GM23338 (cell line): ENCODE measurements at regions not wholly inside any gene's neighbourhood (a gene's known extent, or its start where the extent isn't known, plus 50 kb on each side); places are given as distances from the start of the nearest gene placed in this dataset.

Experiments used
- ATAC-seq: fragments of 200-7000 bp; cut with Tn5 transposase; 3 replicates; pipeline ENCODE4 v1.9.1; 2020
- DNase-seq: peaks from one replicate; pipeline ENCODE4 v3.0.0-alpha.2; 2015; ENCODE audit warnings: low spot score
- H2AFZ ChIP-seq: fragments of 200-600 bp; sonication (generic); 2 replicates; pipeline ENCODE4 v1.8.0; 2016; ENCODE audit warnings: antibody characterized with exemption, mild to moderate bottlenecking, moderate library complexity
- H3F3A ChIP-seq: fragments of 200-600 bp; sonication (generic); replicated peaks from 2 replicates; pipeline ENCODE4 v1.8.0; 2017; ENCODE audit warnings: antibody characterized with exemption, mixed run types, low read depth
- H3K27ac ChIP-seq: fragments of 200-600 bp; sonication (generic); 2 replicates; pipeline ENCODE4 v1.6.1; 2016; ENCODE audit warnings: low read depth
- H3K27me3 ChIP-seq: fragments of 200-600 bp; sonication (generic); 2 replicates; pipeline ENCODE4 v1.8.0; 2016; ENCODE audit warnings: mild to moderate bottlenecking, mixed run types, moderate library complexity; ENCODE audit not compliant: insufficient read depth
- H3K36me3 ChIP-seq: fragments of 200-600 bp; sonication (generic); 2 replicates; pipeline ENCODE4 v1.8.0; 2016; ENCODE audit warnings: mild to moderate bottlenecking; ENCODE audit not compliant: insufficient read depth
- H3K4me1 ChIP-seq: fragments of 200-600 bp; sonication (generic); 2 replicates; pipeline ENCODE4 v1.8.0; 2016; ENCODE audit warnings: mild to moderate bottlenecking, moderate library complexity; ENCODE audit not compliant: insufficient read depth
- H3K4me2 ChIP-seq: fragments of 200-600 bp; sonication (generic); 2 replicates; pipeline ENCODE4 v1.7.1; 2017; ENCODE audit warnings: mixed run types
- H3K4me3 ChIP-seq: fragments of 200-600 bp; sonication (generic); 2 replicates; pipeline ENCODE4 v1.6.1; 2016; ENCODE audit warnings: mixed run types
- H3K79me2 ChIP-seq: fragments of 200-600 bp; sonication (generic); replicated peaks from 2 replicates; pipeline ENCODE4 v1.8.0; 2017; ENCODE audit warnings: mild to moderate bottlenecking; ENCODE audit not compliant: insufficient read depth
- H3K9me2 ChIP-seq: fragments of 200-600 bp; sonication (generic); 2 replicates; pipeline ENCODE4 v1.8.0; 2017; ENCODE audit not compliant: insufficient read depth
- H4K20me1 ChIP-seq: fragments of 200-600 bp; sonication (generic); replicated peaks from 2 replicates; pipeline ENCODE4 v1.8.0; 2017; ENCODE audit warnings: mild to moderate bottlenecking; ENCODE audit not compliant: insufficient read depth
- H3K27ac Mint-ChIP-seq: 2 replicates; pipeline ENCODE4 v1.8.0; 2020; ENCODE audit warnings: inconsistent platforms, mild to moderate bottlenecking, moderate library complexity, mixed read lengths
- H3K27me3 Mint-ChIP-seq: 3 replicates; pipeline ENCODE4 v1.8.0; 2022; ENCODE audit warnings: low read depth, mild to moderate bottlenecking, moderate library complexity, mixed read lengths, inconsistent platforms; ENCODE audit not compliant: insufficient read depth, poor library complexity
- H3K36me3 Mint-ChIP-seq: 3 replicates; pipeline ENCODE4 v1.8.0; 2021; ENCODE audit warnings: low read depth, mild to moderate bottlenecking, inconsistent platforms, moderate library complexity, mixed read lengths
- H3K4me1 Mint-ChIP-seq: 3 replicates; pipeline ENCODE4 v1.8.0; 2020; ENCODE audit warnings: mild to moderate bottlenecking, inconsistent platforms, mixed read lengths
- H3K4me3 Mint-ChIP-seq: 3 replicates; pipeline ENCODE4 v1.8.0; 2021; ENCODE audit warnings: moderate library complexity, mild to moderate bottlenecking, inconsistent platforms, mixed read lengths
- H3K9me3 Mint-ChIP-seq: 3 replicates; pipeline ENCODE4 v1.8.0; 2020; ENCODE audit warnings: moderate library complexity, mild to moderate bottlenecking, inconsistent platforms, mixed read lengths
- EZH2 ChIP-seq: fragments of 200-600 bp; sonication (generic); IDR thresholded peaks from one replicate; pipeline ENCODE4 v1.8.0; 2017; ENCODE audit warnings: antibody characterized with exemption, mild to moderate bottlenecking, low read depth; ENCODE audit not compliant: unreplicated experiment
- EZH2phosphoT487 ChIP-seq: fragments of 200-600 bp; sonication (generic); IDR thresholded peaks from one replicate; pipeline ENCODE4 v1.8.1; 2018; ENCODE audit warnings: antibody characterized with exemption; ENCODE audit not compliant: unreplicated experiment
- NANOG ChIP-seq: IDR thresholded peaks from 2 replicates; pipeline ENCODE4 v1.6.1; 2016; ENCODE audit warnings: antibody characterized with exemption, borderline replicate concordance
- POLR2AphosphoS5 ChIP-seq: IDR thresholded peaks from 2 replicates; pipeline ENCODE4 v1.6.1; 2016; ENCODE audit warnings: antibody characterized with exemption, low read depth
- ZNF114 ChIP-seq: fragments of 250-450 bp; sonication (Bioruptor Pico); IDR thresholded peaks from 2 replicates; pipeline ENCODE4 v1.5.0; 2020; ENCODE audit warnings: mild to moderate bottlenecking, moderate library complexity
- ZNF331 ChIP-seq: fragments of 250-450 bp; sonication (Bioruptor Pico); IDR thresholded peaks from 2 replicates; pipeline ENCODE4 v1.5.0; 2020; ENCODE audit warnings: low read depth, mild to moderate bottlenecking, moderate library complexity
- ZNF462 ChIP-seq: fragments of 250-450 bp; sonication (Bioruptor Pico); IDR thresholded peaks from 2 replicates; pipeline ENCODE4 v1.5.0; 2020; ENCODE audit warnings: mild to moderate bottlenecking, moderate library complexity
- TF ChIP-seq, protein P1 (sequence below): IDR thresholded peaks from one replicate; pipeline ENCODE4 v1.6.1; 2018; ENCODE audit warnings: antibody characterized with exemption; ENCODE audit not compliant: unreplicated experiment
- TF ChIP-seq, protein P2 (sequence below), 2 experiments: fragments of 200-600 bp in 1 of 2; sonication (generic) in 1 of 2; conservative IDR thresholded peaks; 2 replicates each; pipeline versions ENCODE4 v1.5.1 to v1.6.1; 2016 to 2017; ENCODE audit warnings: antibody characterized with exemption in 2 of 2, low read depth in 2 of 2, mild to moderate bottlenecking in 2 of 2, moderate library complexity in 1 of 2

DNA sequence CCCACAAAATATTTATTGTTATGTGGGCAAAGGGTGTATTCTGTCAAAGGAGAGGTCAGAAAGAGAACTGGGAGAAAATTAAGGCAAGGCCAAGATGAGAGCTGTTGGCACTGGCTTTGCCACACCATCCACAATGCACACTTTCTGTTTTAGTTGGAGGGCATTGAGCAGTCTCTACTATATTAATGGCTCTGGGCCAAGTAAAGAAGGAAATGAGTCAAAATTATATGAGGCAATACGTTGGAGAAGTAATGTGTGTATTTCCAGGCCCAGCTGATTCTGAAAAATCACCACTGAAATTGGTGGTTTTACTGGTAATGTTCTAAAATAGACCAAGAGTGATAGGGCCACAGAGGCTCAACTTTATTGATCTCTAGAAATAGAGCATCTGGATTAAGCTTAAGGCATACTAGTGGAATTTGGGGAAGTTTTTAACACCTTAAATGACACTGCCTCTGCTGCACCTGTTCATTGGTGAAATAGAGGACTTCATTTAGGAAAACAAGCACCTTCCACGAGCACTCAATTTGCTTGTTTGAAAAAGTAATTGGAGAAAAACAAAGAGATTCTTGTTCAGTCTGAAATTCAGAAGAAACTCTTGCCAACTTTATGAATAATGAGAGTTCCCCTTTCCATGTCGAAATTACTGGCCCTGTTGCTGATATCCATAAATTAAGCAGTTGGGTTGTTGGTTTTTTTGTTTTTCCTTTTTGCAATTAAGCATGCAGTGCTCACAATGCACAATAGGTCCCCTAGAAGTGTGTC lies 424.9 kb downstream of the ADGRL2 start:
- Histone ChIP-seq H3K4me3 (no peak overlapping the region), H3K4me1 (no peaks in the 10 kb centered on the region), H4K20me1 (no peaks in the 10 kb centered on the region), H3K27ac (no peak overlapping the region), H3F3A (no peaks in the 10 kb centered on the region), H3K79me2 (no peaks in the 10 kb centered on the region), H3K36me3 (no peaks in the 10 kb centered on the region), H3K4me2 (no peak overlapping the region), H3K9me2 (no peaks in the 10 kb centered on the region; the same call in 1 of the 2 replicates), H3K27me3 (no peaks in the 10 kb centered on the region), H2AFZ (0 out of 2 replicates have a peak overlapping the region, but pooled peaks have one; percentile 35)
- Mint-ChIP-seq H3K9me3 (no peaks in the 10 kb centered on the region), H3K4me1 (peaks cover 2% of the 10 kb centered on the region; the same call in 2 of the 3 replicates), H3K27ac (peak overlapping the region; percentile 54; the same call in 1 of the 2 replicates), H3K36me3 (no peaks in the 10 kb centered on the region), H3K27me3 (peaks cover 6% of the 10 kb centered on the region), H3K4me3 (no peak overlapping the region)
- DNase-seq = no peak
- ATAC-seq = no peak
- TF ChIP-seq, protein P1, sequence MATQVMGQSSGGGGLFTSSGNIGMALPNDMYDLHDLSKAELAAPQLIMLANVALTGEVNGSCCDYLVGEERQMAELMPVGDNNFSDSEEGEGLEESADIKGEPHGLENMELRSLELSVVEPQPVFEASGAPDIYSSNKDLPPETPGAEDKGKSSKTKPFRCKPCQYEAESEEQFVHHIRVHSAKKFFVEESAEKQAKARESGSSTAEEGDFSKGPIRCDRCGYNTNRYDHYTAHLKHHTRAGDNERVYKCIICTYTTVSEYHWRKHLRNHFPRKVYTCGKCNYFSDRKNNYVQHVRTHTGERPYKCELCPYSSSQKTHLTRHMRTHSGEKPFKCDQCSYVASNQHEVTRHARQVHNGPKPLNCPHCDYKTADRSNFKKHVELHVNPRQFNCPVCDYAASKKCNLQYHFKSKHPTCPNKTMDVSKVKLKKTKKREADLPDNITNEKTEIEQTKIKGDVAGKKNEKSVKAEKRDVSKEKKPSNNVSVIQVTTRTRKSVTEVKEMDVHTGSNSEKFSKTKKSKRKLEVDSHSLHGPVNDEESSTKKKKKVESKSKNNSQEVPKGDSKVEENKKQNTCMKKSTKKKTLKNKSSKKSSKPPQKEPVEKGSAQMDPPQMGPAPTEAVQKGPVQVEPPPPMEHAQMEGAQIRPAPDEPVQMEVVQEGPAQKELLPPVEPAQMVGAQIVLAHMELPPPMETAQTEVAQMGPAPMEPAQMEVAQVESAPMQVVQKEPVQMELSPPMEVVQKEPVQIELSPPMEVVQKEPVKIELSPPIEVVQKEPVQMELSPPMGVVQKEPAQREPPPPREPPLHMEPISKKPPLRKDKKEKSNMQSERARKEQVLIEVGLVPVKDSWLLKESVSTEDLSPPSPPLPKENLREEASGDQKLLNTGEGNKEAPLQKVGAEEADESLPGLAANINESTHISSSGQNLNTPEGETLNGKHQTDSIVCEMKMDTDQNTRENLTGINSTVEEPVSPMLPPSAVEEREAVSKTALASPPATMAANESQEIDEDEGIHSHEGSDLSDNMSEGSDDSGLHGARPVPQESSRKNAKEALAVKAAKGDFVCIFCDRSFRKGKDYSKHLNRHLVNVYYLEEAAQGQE = no peak
- TF ChIP-seq, protein P2, sequence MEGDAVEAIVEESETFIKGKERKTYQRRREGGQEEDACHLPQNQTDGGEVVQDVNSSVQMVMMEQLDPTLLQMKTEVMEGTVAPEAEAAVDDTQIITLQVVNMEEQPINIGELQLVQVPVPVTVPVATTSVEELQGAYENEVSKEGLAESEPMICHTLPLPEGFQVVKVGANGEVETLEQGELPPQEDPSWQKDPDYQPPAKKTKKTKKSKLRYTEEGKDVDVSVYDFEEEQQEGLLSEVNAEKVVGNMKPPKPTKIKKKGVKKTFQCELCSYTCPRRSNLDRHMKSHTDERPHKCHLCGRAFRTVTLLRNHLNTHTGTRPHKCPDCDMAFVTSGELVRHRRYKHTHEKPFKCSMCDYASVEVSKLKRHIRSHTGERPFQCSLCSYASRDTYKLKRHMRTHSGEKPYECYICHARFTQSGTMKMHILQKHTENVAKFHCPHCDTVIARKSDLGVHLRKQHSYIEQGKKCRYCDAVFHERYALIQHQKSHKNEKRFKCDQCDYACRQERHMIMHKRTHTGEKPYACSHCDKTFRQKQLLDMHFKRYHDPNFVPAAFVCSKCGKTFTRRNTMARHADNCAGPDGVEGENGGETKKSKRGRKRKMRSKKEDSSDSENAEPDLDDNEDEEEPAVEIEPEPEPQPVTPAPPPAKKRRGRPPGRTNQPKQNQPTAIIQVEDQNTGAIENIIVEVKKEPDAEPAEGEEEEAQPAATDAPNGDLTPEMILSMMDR (conservative IDR thresholded peaks at IDR 0.05; ENCODE audit: low read depth in 2 of 2) = no peak
- TF ChIP-seq ZNF462 (CRISPR knock-in tag) (no peak), ZNF114 (no peak), EZH2 (no peak), NANOG (no peak), ZNF331 (no peak), EZH2phosphoT487 (no peak), POLR2AphosphoS5 (no peak)
